ENCODE measurements at regions not wholly inside any gene's neighbourhood (a gene's known extent, or its start where the extent isn't known, plus 50 kb on each side); places are given as distances from the start of the nearest gene placed in this dataset.

- DNase-seq, result peak; percentile 21
- H3K9me3 ChIP-seq (ENCODE audit: severe bottlenecking), result no peaks in the 10 kb centered on the region
- no peak overlapping the region for H3K27ac ChIP-seq
- no peaks in the 10 kb centered on the region for H3K36me3 ChIP-seq
- TF ChIP-seq, protein P1, sequence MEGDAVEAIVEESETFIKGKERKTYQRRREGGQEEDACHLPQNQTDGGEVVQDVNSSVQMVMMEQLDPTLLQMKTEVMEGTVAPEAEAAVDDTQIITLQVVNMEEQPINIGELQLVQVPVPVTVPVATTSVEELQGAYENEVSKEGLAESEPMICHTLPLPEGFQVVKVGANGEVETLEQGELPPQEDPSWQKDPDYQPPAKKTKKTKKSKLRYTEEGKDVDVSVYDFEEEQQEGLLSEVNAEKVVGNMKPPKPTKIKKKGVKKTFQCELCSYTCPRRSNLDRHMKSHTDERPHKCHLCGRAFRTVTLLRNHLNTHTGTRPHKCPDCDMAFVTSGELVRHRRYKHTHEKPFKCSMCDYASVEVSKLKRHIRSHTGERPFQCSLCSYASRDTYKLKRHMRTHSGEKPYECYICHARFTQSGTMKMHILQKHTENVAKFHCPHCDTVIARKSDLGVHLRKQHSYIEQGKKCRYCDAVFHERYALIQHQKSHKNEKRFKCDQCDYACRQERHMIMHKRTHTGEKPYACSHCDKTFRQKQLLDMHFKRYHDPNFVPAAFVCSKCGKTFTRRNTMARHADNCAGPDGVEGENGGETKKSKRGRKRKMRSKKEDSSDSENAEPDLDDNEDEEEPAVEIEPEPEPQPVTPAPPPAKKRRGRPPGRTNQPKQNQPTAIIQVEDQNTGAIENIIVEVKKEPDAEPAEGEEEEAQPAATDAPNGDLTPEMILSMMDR (IDR thresholded peaks at IDR 0.05; ENCODE audit: low read depth, low read length), result no peak
- H3K4me3 ChIP-seq (ENCODE audit: low read depth, low read length), result no peak overlapping the region
- H3K27me3 ChIP-seq (ENCODE audit: insufficient read depth, low read depth, severe bottlenecking), result no peaks in the 10 kb centered on the region
Measured at GRCh38 chr5:145499483-145499882, 335.7 kb downstream of the PRELID2 start.

GRCh38 chr5:145497052-145497451 is 338.1 kb downstream of the PRELID2 start:
- TF ChIP-seq, protein P1 (IDR thresholded peaks at IDR 0.05; ENCODE audit: low read depth, low read length), result no peak
- DNase-seq, result no peak
- no peak overlapping the region for H3K4me3 ChIP-seq (ENCODE audit: low read depth, low read length)
- H3K36me3 ChIP-seq, result no peaks in the 10 kb centered on the region
- H3K27me3 ChIP-seq (ENCODE audit: insufficient read depth, low read depth, severe bottlenecking), result no peaks in the 10 kb centered on the region
- H3K9me3 ChIP-seq (ENCODE audit: severe bottlenecking), result no peaks in the 10 kb centered on the region
- no peak overlapping the region for H3K27ac ChIP-seq

DNA sequence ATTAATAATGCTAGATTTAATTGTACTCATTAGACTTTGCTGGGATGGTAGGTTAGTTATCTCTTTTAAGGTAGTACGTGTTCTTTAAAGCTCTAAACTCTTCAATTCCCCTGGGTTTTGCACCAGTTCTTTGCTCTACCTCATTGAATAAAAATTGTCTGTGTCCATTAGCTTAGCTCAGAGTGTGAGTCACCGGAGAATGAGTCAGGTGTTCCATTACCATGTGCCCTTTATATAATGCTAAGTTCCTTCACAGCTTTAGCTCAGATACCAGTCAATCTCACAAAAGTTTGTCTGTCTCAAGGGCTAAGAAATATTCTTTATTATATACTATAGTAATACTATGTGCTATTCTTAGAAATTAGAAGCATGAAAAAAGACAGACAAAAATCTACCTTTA is 339.4 kb downstream of the PRELID2 start:
- Histone ChIP-seq H3K27me3 (ENCODE audit: insufficient read depth, low read depth, severe bottlenecking) (no peaks in the 10 kb centered on the region), H3K4me3 (ENCODE audit: low read depth, low read length) (no peak overlapping the region), H3K36me3 (no peaks in the 10 kb centered on the region), H3K9me3 (ENCODE audit: severe bottlenecking) (no peaks in the 10 kb centered on the region), H3K27ac (no peak overlapping the region)
- TF ChIP-seq, protein P1 (IDR thresholded peaks at IDR 0.05; ENCODE audit: low read depth, low read length), result no peak
- DNase-seq, result no peak

DNA sequence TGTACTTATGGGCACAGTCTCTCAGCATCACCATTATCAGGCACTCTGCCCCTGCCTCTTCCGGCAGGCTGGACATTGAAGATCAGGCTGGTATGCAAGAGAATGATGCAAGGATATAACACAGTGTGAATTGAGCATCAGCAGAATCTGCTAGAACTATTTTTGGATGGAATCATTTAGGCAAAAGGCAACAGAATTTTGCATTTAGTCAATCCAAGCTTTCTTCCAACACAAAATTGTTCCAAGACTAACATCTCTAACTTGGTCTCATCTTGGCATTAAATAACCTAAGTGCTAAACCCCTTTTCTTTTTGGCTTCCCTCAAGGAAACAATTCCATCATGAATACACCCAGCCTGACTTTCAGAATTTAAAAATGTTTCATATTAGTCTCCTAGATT is 339.9 kb downstream of the PRELID2 start:
- no peaks in the 10 kb centered on the region for H3K36me3 ChIP-seq
- TF ChIP-seq, protein P1 (IDR thresholded peaks at IDR 0.05; ENCODE audit: low read depth, low read length), result no peak
- H3K9me3 ChIP-seq (ENCODE audit: severe bottlenecking), result no peaks in the 10 kb centered on the region
- H3K4me3 ChIP-seq (ENCODE audit: low read depth, low read length), result no peak overlapping the region
- H3K27me3 ChIP-seq (ENCODE audit: insufficient read depth, low read depth, severe bottlenecking), result no peaks in the 10 kb centered on the region
- no peak overlapping the region for H3K27ac ChIP-seq
- no peak for DNase-seq

DNA sequence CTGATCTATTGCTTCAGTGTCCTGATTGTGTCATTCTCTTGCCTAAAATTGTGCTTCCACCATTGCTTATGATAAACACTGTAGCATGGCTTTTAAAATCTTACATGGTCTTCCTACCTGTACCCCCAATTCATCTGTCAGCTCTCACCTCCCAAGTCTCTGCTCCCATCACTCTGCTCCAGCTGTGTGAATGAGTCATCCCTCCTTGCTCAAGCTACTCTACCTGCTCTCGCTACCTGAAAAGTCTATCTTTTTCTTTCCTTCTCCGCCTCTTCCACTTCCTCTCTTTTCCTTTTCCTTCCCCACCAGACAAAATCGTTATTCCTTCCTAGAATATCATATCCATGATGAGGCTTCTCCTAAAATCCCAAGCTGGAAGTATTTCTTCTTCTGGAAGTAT is 341.7 kb downstream of the PRELID2 start:
- TF ChIP-seq, protein P1 (IDR thresholded peaks at IDR 0.05; ENCODE audit: low read depth, low read length), result no peak

DNA sequence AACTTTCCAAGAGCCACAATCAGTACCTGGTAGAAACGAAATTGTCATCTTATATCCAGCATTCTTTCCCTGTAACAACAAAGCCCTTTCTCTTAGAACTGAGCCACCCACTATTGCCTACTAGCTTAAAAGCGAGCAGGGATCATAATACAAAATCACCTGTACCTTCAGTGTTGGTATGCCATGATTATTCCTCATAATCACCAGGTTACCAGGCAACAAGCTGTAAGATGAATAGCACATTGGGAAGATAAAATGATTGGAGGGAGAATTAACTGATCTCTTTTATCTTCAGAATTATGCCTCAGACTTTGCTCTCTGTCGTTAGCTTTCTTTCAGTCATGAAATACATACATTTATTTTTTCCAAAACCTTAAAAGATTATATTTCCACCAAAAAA is 345.6 kb downstream of the PRELID2 start:
- no peaks in the 10 kb centered on the region for H3K9me3 ChIP-seq (ENCODE audit: severe bottlenecking)
- no peak overlapping the region for H3K4me3 ChIP-seq (ENCODE audit: low read depth, low read length)
- no peak for DNase-seq
- H3K27ac ChIP-seq, result no peak overlapping the region
- H3K27me3 ChIP-seq (ENCODE audit: insufficient read depth, low read depth, severe bottlenecking), result no peaks in the 10 kb centered on the region
- TF ChIP-seq, protein P1 (IDR thresholded peaks at IDR 0.05; ENCODE audit: low read depth, low read length), result no peak
- no peaks in the 10 kb centered on the region for H3K36me3 ChIP-seq

More for the DNA sequence above, 341.7 kb downstream of the PRELID2 start:
- no peak for DNase-seq
- no peaks in the 10 kb centered on the region for H3K9me3 ChIP-seq (ENCODE audit: severe bottlenecking)
- H3K27ac ChIP-seq, result no peak overlapping the region
- H3K27me3 ChIP-seq (ENCODE audit: insufficient read depth, low read depth, severe bottlenecking), result no peaks in the 10 kb centered on the region
- no peaks in the 10 kb centered on the region for H3K36me3 ChIP-seq
- H3K4me3 ChIP-seq (ENCODE audit: low read depth, low read length), result no peak overlapping the region
